A549 (cell line): ENCODE measurements at regions not wholly inside any gene's neighbourhood (a gene's known extent, or its start where the extent isn't known, plus 50 kb on each side); places are given as distances from the start of the nearest gene placed in this dataset.

Source experiments
- ATAC-seq, 2 experiments: fragments of 200-7000 bp in 1 of 2; fragments of >200 bp in 1 of 2; cut with Nextera tagmentation in 1 of 2; cut with Tn5 transposase in 1 of 2; 3 replicates each; pipeline versions ENCODE4 v1.8.0 to v1.9.1; 2018 to 2020; ENCODE audit warnings: mild to moderate bottlenecking in 1 of 2, moderate library complexity in 1 of 2
- CTCF ChIA-PET: fragments of 300-600 bp; sonication (Branson Sonifier 250); formaldehyde crosslinking; extraction: SDS; loops from one replicate; lab custom pipeline; 2021; ENCODE audit warnings: antibody characterized with exemption, inconsistent platforms; lab: Yijun Ruan, JAX
- POLR2A ChIA-PET: fragments of 350-600 bp; formaldehyde crosslinking; extraction: SDS; loops from one replicate; lab custom pipeline; 2021; ENCODE audit warnings: antibody characterized with exemption, inconsistent platforms; lab: Yijun Ruan, JAX
- DNase-seq, 2 experiments: peaks; one replicate each; pipeline versions ENCODE4 v3.0.0 to v3.0.0-alpha.2; 2011 to 2016; ENCODE audit warnings: low read depth in 1 of 2, low spot score in 1 of 2
- FAIRE-seq: peaks from 2 replicates; lab custom pipeline; 2011; peaks lifted over from hg19 to GRCh38; lab: Jason Lieb, UNC
- H3K27ac ChIP-seq, 2 experiments: fragments of >200 bp; sonication (Bioruptor Twin); formaldehyde crosslinking; 3 replicates each; pipeline ENCODE4 v1.5.1; 2016 to 2017
- H3K4me1 ChIP-seq: fragments of >200 bp; sonication (Bioruptor Twin); formaldehyde crosslinking; 3 replicates; pipeline ENCODE4 v1.6.1; 2016
- H3K4me2 ChIP-seq: fragments of >200 bp; sonication (Bioruptor Twin); formaldehyde crosslinking; 3 replicates; pipeline ENCODE4 v1.6.1; 2016
- H3K4me3 ChIP-seq: fragments of >200 bp; sonication (Bioruptor Twin); formaldehyde crosslinking; 3 replicates; pipeline ENCODE4 v1.5.1; 2016
- H3K9me3 ChIP-seq: fragments of >200 bp; sonication (Bioruptor Twin); formaldehyde crosslinking; 3 replicates; pipeline ENCODE4 v1.6.1; 2016
- ATOH8 ChIP-seq: fragments of 250-450 bp; sonication (Bioruptor Pico); IDR thresholded peaks from 2 replicates; pipeline ENCODE4 v1.5.0; 2020; ENCODE audit warnings: low read depth, mild to moderate bottlenecking, moderate library complexity
- BCL3 ChIP-seq: fragments of >200 bp; sonication (Bioruptor Twin); formaldehyde crosslinking; IDR thresholded peaks from 3 replicates; pipeline ENCODE4 v1.6.1; 2016
- CBX8 ChIP-seq: fragments of 200-600 bp; sonication (generic); IDR thresholded peaks from 2 replicates; pipeline ENCODE4 v1.6.1; 2016
- CEBPB ChIP-seq, 2 experiments: fragments of >200 bp in 1 of 2; sonication (Bioruptor Twin) in 1 of 2; formaldehyde crosslinking in 1 of 2; IDR thresholded peaks; 2 replicates each; pipeline ENCODE4 v1.6.1; 2012 to 2016
- EP300 ChIP-seq, 2 experiments: fragments of >200 bp; sonication (Bioruptor Twin); formaldehyde crosslinking; IDR thresholded peaks; 2 replicates in 1 of 2; 3 replicates in 1 of 2; pipeline ENCODE4 v1.6.1; 2016 to 2017
- ESRRA ChIP-seq: fragments of 150-350 bp; IDR thresholded peaks from 2 replicates; pipeline ENCODE4 v1.6.1; 2014; ENCODE audit warnings: mild to moderate bottlenecking, low read length, borderline replicate concordance
- HOXA7 ChIP-seq: fragments of 250-450 bp; sonication (Bioruptor Pico); IDR thresholded peaks from 2 replicates; pipeline ENCODE4 v1.5.0; 2020; ENCODE audit warnings: mild to moderate bottlenecking, moderate library complexity
- HOXB5 ChIP-seq: fragments of 250-450 bp; sonication (Bioruptor Pico); IDR thresholded peaks from 2 replicates; pipeline ENCODE4 v1.5.0; 2020; ENCODE audit warnings: mild to moderate bottlenecking, moderate library complexity
- JUNB ChIP-seq: fragments of >200 bp; sonication (Bioruptor Twin); formaldehyde crosslinking; IDR thresholded peaks from 2 replicates; pipeline ENCODE4 v1.6.1; 2016
- MAX ChIP-seq: IDR thresholded peaks from 2 replicates; pipeline ENCODE4 v1.6.1; 2012
- NR3C1 ChIP-seq: fragments of >200 bp; sonication (Bioruptor Twin); formaldehyde crosslinking; IDR thresholded peaks from 3 replicates; pipeline ENCODE4 v1.6.1; 2017
- POLR2A ChIP-seq: IDR thresholded peaks from 2 replicates; pipeline ENCODE4 v1.6.1; 2012; ENCODE audit warnings: mild to moderate bottlenecking, low read length
- RARB ChIP-seq: fragments of 250-450 bp; sonication (Bioruptor Pico); IDR thresholded peaks from 2 replicates; pipeline ENCODE4 v1.8.0; 2021; ENCODE audit warnings: mild to moderate bottlenecking, moderate library complexity
- RCOR1 ChIP-seq: fragments of 150-350 bp; IDR thresholded peaks from 2 replicates; pipeline ENCODE4 v1.6.1; 2014; ENCODE audit warnings: antibody characterized with exemption, low read length, low read depth
- REST ChIP-seq: fragments of 200-600 bp; sonication (generic); IDR thresholded peaks from 2 replicates; pipeline ENCODE4 v1.6.1; 2016; ENCODE audit warnings: antibody characterized with exemption, mild to moderate bottlenecking, moderate library complexity
- ZC3H11A ChIP-seq: fragments of 450-650 bp; IDR thresholded peaks from 2 replicates; pipeline ENCODE4 v1.6.1; 2014; ENCODE audit warnings: antibody characterized with exemption, mild to moderate bottlenecking
- ZNF302 ChIP-seq: fragments of 250-450 bp; sonication (Bioruptor Pico); IDR thresholded peaks from 2 replicates; pipeline ENCODE4 v1.9.0; 2021; ENCODE audit warnings: inconsistent platforms, mild to moderate bottlenecking, moderate library complexity
- WGBS: methylation state at CpG from one replicate; pipeline ENCODE4 v1.1.6; 2017; ENCODE audit errors: missing lambda C conversion rate; 5-methylcytosine and 5-hydroxymethylcytosine counted together
- TF ChIP-seq, protein P1 (sequence below): fragments of >200 bp; sonication (Bioruptor Twin); formaldehyde crosslinking; IDR thresholded peaks from 2 replicates; pipeline ENCODE4 v1.6.1; 2016
- TF ChIP-seq, protein P2 (sequence below): fragments of 450-650 bp; IDR thresholded peaks from 2 replicates; pipeline ENCODE4 v1.6.1; 2014; ENCODE audit warnings: antibody characterized with exemption

- CTCF ChIA-PET, result no interaction called here
- no peak for ATAC-seq
These were observed 108.1 kb upstream of the PLAAT1 start for GRCh38 chr3:193132964-193133363.

GRCh38 chr3:193134856-193135255, 106.2 kb upstream of the PLAAT1 start:
- CTCF ChIA-PET, result no interaction called here
- Histone ChIP-seq H3K27ac (no peak overlapping the region), H3K9me3 (no peaks in the 10 kb centered on the region), H3K4me2 (no peak overlapping the region), H3K4me3 (no peak overlapping the region), H3K4me1 (no peaks in the 10 kb centered on the region)
- DNase-seq (no peak), ATAC-seq (0 out of 6 replicates have a peak, but pooled peaks of 1 of the 2 experiments have one; percentile 39), FAIRE-seq (no peak)
- no peak for TF ChIP-seq CEBPB (IDR thresholded peaks at IDR 0.05)
- TF ChIP-seq ZC3H11A, result no peak
- no peak for TF ChIP-seq HOXA7 (CRISPR knock-in tag)
- TF ChIP-seq ATOH8 (CRISPR knock-in tag), result no peak
- no peak for TF ChIP-seq BCL3
- no peak for TF ChIP-seq ESRRA
- no peak for TF ChIP-seq EP300 (IDR thresholded peaks at IDR 0.05)
- no peak for TF ChIP-seq REST
- TF ChIP-seq, protein P1, sequence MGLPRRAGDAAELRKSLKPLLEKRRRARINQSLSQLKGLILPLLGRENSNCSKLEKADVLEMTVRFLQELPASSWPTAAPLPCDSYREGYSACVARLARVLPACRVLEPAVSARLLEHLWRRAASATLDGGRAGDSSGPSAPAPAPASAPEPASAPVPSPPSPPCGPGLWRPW, result no peak
- no peak for TF ChIP-seq MAX
- no peak for TF ChIP-seq POLR2A
- no peak for TF ChIP-seq ZNF302 (CRISPR knock-in tag)
- WGBS, result 1% methylated on average over 5 of the region's 5 CpGs
- POLR2A ChIA-PET, result no interaction called here

More at GRCh38 chr3:193132964-193133363, 108.1 kb upstream of the PLAAT1 start:
- Histone ChIP-seq H3K27ac (no peak overlapping the region), H3K4me1 (no peaks in the 10 kb centered on the region), H3K9me3 (no peaks in the 10 kb centered on the region), H3K4me2 (no peak overlapping the region), H3K4me3 (no peak overlapping the region)
- WGBS, result 0% methylated on average over 2 of the region's 4 CpGs
- no peak for TF ChIP-seq RCOR1
- no peak for TF ChIP-seq POLR2A
- TF ChIP-seq JUNB, result no peak
- TF ChIP-seq HOXB5 (CRISPR knock-in tag), result no peak
- TF ChIP-seq, protein P2, sequence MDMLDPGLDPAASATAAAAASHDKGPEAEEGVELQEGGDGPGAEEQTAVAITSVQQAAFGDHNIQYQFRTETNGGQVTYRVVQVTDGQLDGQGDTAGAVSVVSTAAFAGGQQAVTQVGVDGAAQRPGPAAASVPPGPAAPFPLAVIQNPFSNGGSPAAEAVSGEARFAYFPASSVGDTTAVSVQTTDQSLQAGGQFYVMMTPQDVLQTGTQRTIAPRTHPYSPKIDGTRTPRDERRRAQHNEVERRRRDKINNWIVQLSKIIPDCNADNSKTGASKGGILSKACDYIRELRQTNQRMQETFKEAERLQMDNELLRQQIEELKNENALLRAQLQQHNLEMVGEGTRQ, result no peak
- TF ChIP-seq, protein P1, result no peak
- POLR2A ChIA-PET, result no interaction called here
- DNase-seq, result no peak
- no peak for FAIRE-seq

- FAIRE-seq, result no peak
- no peak overlapping the region for H3K27ac ChIP-seq
- ATAC-seq, result no peak
- no peak for DNase-seq
- no peak overlapping the region for H3K4me2 ChIP-seq
- TF ChIP-seq CEBPB (IDR thresholded peaks at IDR 0.05) (no peak), NR3C1 (no peak), CBX8 (no peak), EP300 (IDR thresholded peaks at IDR 0.05) (no peak), RARB (CRISPR knock-in tag) (no peak)
- CTCF ChIA-PET, result no interaction called here
- H3K4me3 ChIP-seq, result no peak overlapping the region
- H3K4me1 ChIP-seq, result no peaks in the 10 kb centered on the region
- no peaks in the 10 kb centered on the region for H3K9me3 ChIP-seq
- WGBS, result 19% methylated on average over 2 of the region's 2 CpGs
- POLR2A ChIA-PET, result no interaction called here
These were observed 100.6 kb upstream of the PLAAT1 start for GRCh38 chr3:193140381-193140780.
